ENCODE measurements at regions not wholly inside any gene's neighbourhood (a gene's known extent, or its start where the extent isn't known, plus 50 kb on each side); places are given as distances from the start of the nearest gene placed in this dataset.

DNA sequence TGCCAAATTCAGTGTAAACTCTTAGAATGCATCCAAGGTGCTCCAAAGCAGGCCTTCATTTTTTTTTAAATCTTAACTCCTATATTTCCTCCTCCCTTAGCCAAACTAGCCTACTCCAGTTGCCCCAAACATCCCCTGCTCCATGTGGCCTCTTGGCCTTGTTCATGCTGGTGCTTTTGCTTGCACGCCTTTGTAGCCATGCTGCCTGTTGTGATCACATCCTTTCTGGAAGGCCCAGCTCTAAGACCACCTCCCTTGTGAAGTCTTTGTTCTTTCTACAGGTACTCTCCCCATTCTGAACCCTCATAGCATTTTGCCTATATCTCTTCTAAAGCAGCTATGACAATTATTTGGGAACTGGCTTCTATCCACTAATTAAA, 375.3 kb upstream of the NFE2L3 start:
- no peak overlapping the region for H3K4me3 ChIP-seq
- intact Hi-C loops (cut with DNase I; ENCODE audit: low total_unique reads), result no loop called here
- H3K36me3 ChIP-seq, result no peaks in the 10 kb centered on the region
- H3K4me1 ChIP-seq, result peaks cover 23 to 41% of the 10 kb centered on the region in 2 donors
- no peaks in the 10 kb centered on the region for H3K27me3 ChIP-seq
- H3K9me3 ChIP-seq, result no peaks in the 10 kb centered on the region
- no peak for TF ChIP-seq POLR2A (IDR thresholded peaks at IDR 0.05)
- TF ChIP-seq, protein P1, sequence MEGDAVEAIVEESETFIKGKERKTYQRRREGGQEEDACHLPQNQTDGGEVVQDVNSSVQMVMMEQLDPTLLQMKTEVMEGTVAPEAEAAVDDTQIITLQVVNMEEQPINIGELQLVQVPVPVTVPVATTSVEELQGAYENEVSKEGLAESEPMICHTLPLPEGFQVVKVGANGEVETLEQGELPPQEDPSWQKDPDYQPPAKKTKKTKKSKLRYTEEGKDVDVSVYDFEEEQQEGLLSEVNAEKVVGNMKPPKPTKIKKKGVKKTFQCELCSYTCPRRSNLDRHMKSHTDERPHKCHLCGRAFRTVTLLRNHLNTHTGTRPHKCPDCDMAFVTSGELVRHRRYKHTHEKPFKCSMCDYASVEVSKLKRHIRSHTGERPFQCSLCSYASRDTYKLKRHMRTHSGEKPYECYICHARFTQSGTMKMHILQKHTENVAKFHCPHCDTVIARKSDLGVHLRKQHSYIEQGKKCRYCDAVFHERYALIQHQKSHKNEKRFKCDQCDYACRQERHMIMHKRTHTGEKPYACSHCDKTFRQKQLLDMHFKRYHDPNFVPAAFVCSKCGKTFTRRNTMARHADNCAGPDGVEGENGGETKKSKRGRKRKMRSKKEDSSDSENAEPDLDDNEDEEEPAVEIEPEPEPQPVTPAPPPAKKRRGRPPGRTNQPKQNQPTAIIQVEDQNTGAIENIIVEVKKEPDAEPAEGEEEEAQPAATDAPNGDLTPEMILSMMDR (IDR thresholded peaks at IDR 0.05 in 4 of 5, conservative IDR thresholded peaks at IDR 0.05 in 1 of 5), result no peak
- in situ Hi-C loops (cut with MboI; ENCODE audit: low sequenced_read_pairs in 4 of 4), result loop anchor here in 1 of 4 donors (5.0 kb wide), 1 partner anchor 66 kb away; no protein-coding TSS in a partner anchor
- ATAC-seq (no peak), DNase-seq (no peak)
- H3K27ac ChIP-seq, result peak overlapping the region in 3 of 4 donors; percentile 25 to 84 (median 63)

DNA sequence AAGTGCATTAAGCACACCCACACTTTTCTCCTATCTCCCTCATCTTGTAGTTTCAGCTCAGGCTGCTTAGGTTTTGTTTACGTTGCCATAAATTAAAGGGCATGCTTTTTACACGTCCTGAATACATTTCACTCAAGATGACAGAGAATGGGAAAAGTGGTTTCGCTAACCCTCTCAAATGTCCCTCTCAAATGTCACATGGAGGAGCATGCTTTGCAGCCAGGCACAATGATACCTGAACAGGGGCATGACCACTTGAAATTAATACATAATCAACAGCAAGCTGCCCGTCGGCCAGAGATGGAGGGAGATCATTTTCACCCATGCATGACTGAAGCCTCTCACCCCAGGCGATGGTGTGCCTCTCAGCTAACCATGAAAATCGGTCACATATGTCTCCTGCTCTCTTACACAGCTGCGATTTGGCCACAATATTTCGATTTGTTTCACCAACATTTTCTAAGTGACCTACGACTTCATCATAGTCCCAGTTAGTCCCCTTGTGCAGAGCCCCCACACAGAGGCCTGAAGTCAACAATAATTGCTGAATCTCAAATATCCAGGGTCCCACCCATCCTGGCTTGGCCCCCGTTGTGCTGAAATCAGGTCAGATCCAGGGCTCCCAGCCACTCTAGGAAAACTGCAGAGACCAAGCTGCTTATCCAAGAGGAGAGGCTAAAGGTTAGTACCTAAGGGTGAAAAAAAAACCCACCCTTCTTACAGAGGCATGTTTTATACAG, 373.9 kb upstream of the NFE2L3 start:
- H3K27me3 ChIP-seq, result no peaks in the 10 kb centered on the region
- DNase-seq (peak; percentile 39 to 77), ATAC-seq (peak; percentile 66 to 84)
- peak overlapping the region; percentile 63 to 84 (median 68) for H3K27ac ChIP-seq
- no peak for TF ChIP-seq POLR2A (IDR thresholded peaks at IDR 0.05)
- no peaks in the 10 kb centered on the region for H3K9me3 ChIP-seq
- in situ Hi-C loops (cut with MboI; ENCODE audit: low sequenced_read_pairs in 4 of 4) (loop anchor here in 1 of 4 donors (5.0 kb wide), 1 partner anchor 64 kb away; no protein-coding TSS in a partner anchor), intact Hi-C loops (cut with DNase I; ENCODE audit: low total_unique reads) (no loop called here)
- H3K36me3 ChIP-seq, result no peaks in the 10 kb centered on the region
- H3K4me1 ChIP-seq, result peaks cover 23 to 36% of the 10 kb centered on the region in 2 donors
- H3K4me3 ChIP-seq, result no peak overlapping the region

DNA sequence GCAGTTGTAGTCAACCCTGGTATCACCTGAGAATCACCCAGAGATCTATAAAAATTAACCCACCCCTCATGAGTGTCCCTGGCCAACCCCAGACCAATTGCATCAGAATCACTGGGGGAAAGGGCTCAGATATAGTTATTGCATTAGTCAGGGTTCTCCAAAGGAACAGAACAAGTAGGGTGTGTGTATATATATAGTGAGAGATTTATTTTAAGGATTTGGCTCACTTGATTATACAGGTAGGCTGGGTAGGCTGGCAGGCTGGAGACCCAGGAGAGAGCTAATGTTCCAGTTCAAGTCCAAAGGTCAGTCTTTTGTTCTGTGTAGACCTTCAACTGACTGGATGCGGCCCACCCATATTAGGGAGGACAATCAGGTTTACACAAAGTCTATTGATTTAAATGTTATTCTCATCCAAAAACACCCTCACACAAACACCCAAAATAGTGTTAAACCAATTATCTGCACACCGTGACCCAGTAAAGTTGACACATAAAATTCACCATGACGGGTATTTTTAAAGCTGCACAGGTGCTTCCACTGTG, 372.9 kb upstream of the NFE2L3 start:
- TF ChIP-seq, protein P1 (IDR thresholded peaks at IDR 0.05 in 4 of 5, conservative IDR thresholded peaks at IDR 0.05 in 1 of 5), result no peak
- TF ChIP-seq POLR2A (IDR thresholded peaks at IDR 0.05), result no peak
- ATAC-seq (peak; percentile 64 to 70), DNase-seq (no peak)
- Histone ChIP-seq H3K9me3 (no peaks in the 10 kb centered on the region), H3K27me3 (no peaks in the 10 kb centered on the region), H3K4me1 (peaks cover 23 to 36% of the 10 kb centered on the region in 2 donors), H3K36me3 (no peaks in the 10 kb centered on the region), H3K27ac (peak overlapping the region; percentile 63 to 84 (median 68)), H3K4me3 (no peak overlapping the region)
- in situ Hi-C loops (cut with MboI; ENCODE audit: low sequenced_read_pairs in 4 of 4), result loop anchor here in 1 of 4 donors (5.0 kb wide), 1 partner anchor 63 kb away; no protein-coding TSS in a partner anchor
- intact Hi-C loops (cut with DNase I; ENCODE audit: low total_unique reads), result no loop called here

DNA sequence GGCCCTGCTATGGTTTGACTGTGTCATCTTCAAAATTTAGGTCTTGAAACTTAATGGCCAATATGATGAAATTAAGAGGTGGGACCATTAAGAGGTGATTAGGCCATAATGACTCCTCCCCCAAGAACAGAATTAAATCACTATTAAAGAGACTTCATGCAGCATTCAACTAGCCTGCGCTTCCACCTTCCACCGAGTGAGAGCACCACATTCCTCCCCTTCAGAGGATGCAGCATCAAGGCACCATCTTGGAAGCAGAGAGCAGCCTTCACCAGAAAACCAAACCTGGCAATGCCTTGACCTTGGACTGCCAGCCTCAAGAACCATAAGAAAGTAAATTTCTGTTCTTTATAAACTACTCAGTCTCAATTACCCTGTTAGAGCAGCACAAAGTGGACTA, 371.1 kb upstream of the NFE2L3 start:
- no peak for ATAC-seq
- no peak overlapping the region for H3K4me3 ChIP-seq
- H3K27me3 ChIP-seq, result no peaks in the 10 kb centered on the region
- H3K27ac ChIP-seq, result no peak overlapping the region
- in situ Hi-C loops (cut with MboI; ENCODE audit: low sequenced_read_pairs in 4 of 4), result no loop called here
- intact Hi-C loops (cut with DNase I; ENCODE audit: low total_unique reads), result no loop called here
- H3K4me1 ChIP-seq, result peaks cover 23 to 35% of the 10 kb centered on the region in 2 donors
- TF ChIP-seq, protein P1 (IDR thresholded peaks at IDR 0.05 in 4 of 5, conservative IDR thresholded peaks at IDR 0.05 in 1 of 5), result no peak
- TF ChIP-seq POLR2A (IDR thresholded peaks at IDR 0.05), result no peak
- no peaks in the 10 kb centered on the region for H3K9me3 ChIP-seq
- DNase-seq, result no peak
- no peaks in the 10 kb centered on the region for H3K36me3 ChIP-seq

DNA sequence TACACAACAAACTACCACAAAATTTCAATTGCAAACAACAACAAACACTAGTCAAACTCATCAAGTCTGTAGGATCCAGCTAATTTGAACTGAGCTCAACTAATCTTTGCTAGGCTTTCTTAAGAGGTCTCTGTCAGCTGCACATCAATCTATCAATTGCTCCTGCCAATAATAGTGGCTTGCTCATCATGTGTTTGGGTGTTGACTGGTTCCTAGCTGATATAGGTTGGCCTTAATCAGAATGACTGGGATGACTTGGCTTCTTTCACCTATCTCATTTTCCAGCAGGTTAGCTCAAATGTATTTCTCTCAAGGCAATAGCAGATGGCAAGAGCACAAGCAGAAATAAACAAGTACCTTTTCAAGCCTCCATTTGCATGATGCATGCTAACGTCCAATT, 370.3 kb upstream of the NFE2L3 start:
- in situ Hi-C loops (cut with MboI; ENCODE audit: low sequenced_read_pairs in 4 of 4), result no loop called here
- Histone ChIP-seq H3K4me3 (no peak overlapping the region), H3K36me3 (no peaks in the 10 kb centered on the region)

More for the DNA sequence above, 370.3 kb upstream of the NFE2L3 start:
- Histone ChIP-seq H3K4me1 (peaks cover 15 to 27% of the 10 kb centered on the region in 2 donors), H3K27ac (no peak overlapping the region), H3K27me3 (no peaks in the 10 kb centered on the region), H3K9me3 (no peaks in the 10 kb centered on the region)
- ATAC-seq (no peak), DNase-seq (no peak)
- no peak for TF ChIP-seq POLR2A (IDR thresholded peaks at IDR 0.05)
- TF ChIP-seq, protein P1 (IDR thresholded peaks at IDR 0.05 in 4 of 5, conservative IDR thresholded peaks at IDR 0.05 in 1 of 5), result no peak
- intact Hi-C loops (cut with DNase I; ENCODE audit: low total_unique reads), result no loop called here

Measured in gastrocnemius medialis (tissue), 4 donors.